ENCODE measurements at regions not wholly inside any gene's neighbourhood (a gene's known extent, or its start where the extent isn't known, plus 50 kb on each side); places are given as distances from the start of the nearest gene placed in this dataset.

- DNase-seq = no peak
Measured at GRCh38 chr18:45274026-45274425, 341.2 kb upstream of the SLC14A2 start.

- no peak for DNase-seq
Measured at GRCh38 chr18:45275367-45276113, 339.7 kb upstream of the SLC14A2 start.

GRCh38 chr18:45276878-45277277 lies 338.4 kb upstream of the SLC14A2 start:
- DNase-seq = no peak

GRCh38 chr18:45277908-45278307 lies 337.4 kb upstream of the SLC14A2 start:
- no peak for DNase-seq

- DNase-seq = no peak
Measured at GRCh38 chr18:45280481-45281276, 334.6 kb upstream of the SLC14A2 start.

GRCh38 chr18:45282101-45282812 lies 333.0 kb upstream of the SLC14A2 start:
- no peak for DNase-seq

- DNase-seq = no peak
Measured at GRCh38 chr18:45284174-45284573, 331.1 kb upstream of the SLC14A2 start.

- DNase-seq = no peak
Measured at GRCh38 chr18:45284851-45285250, 330.4 kb upstream of the SLC14A2 start.

GRCh38 chr18:45285251-45285650 lies 330.0 kb upstream of the SLC14A2 start:
- no peak for DNase-seq

GRCh38 chr18:45286431-45286830 lies 328.8 kb upstream of the SLC14A2 start:
- DNase-seq = no peak

- no peak for DNase-seq
Measured at GRCh38 chr18:45287531-45287930, 327.7 kb upstream of the SLC14A2 start.

GRCh38 chr18:45290364-45290763 lies 324.9 kb upstream of the SLC14A2 start:
- no peak for DNase-seq

GRCh38 chr18:45291621-45292615 lies 323.4 kb upstream of the SLC14A2 start:
- peak; percentile 63 for DNase-seq

- DNase-seq = no peak
Measured at GRCh38 chr18:45295388-45295787, 319.9 kb upstream of the SLC14A2 start.

GRCh38 chr18:45298986-45299385 lies 316.3 kb upstream of the SLC14A2 start:
- no peak for DNase-seq

GRCh38 chr18:45303026-45303425 lies 312.2 kb upstream of the SLC14A2 start:
- DNase-seq = no peak

- DNase-seq = no peak
Measured at GRCh38 chr18:45304558-45304957, 310.7 kb upstream of the SLC14A2 start.

GRCh38 chr18:45312555-45313126 lies 302.6 kb upstream of the SLC14A2 start:
- DNase-seq = no peak

GRCh38 chr18:45316127-45316526 lies 299.1 kb upstream of the SLC14A2 start:
- DNase-seq = no peak

- no peak for DNase-seq
Measured at GRCh38 chr18:45317948-45318640, 297.2 kb upstream of the SLC14A2 start.

- no peak for DNase-seq
Measured at GRCh38 chr18:45320724-45321123, 294.6 kb upstream of the SLC14A2 start.

All from eye (tissue), 1 donor.